Adrenal gland (tissue), 5 donors: ENCODE measurements at regions not wholly inside any gene's neighbourhood (a gene's known extent, or its start where the extent isn't known, plus 50 kb on each side); places are given as distances from the start of the nearest gene placed in this dataset.

Source experiments
- CTCF ChIP-seq, 6 experiments: fragments of 450-650 bp in 4 of 6; fragments of 200-600 bp in 2 of 6; sonication (generic) in 1 of 6; IDR thresholded peaks; 1 replicate in 5 of 6; 2 replicates in 1 of 6; pipeline versions ENCODE4 v1.5.1 to v1.8.0; 2016 to 2021; ENCODE audit warnings: antibody characterized with exemption in 6 of 6, mild to moderate bottlenecking in 2 of 6, moderate library complexity in 1 of 6
- POLR2A ChIP-seq, 2 donors: fragments of 450-650 bp; IDR thresholded peaks; one replicate each; pipeline ENCODE4 v1.6.1; 2017; ENCODE audit warnings: antibody characterized with exemption in 2 of 2, mild to moderate bottlenecking in 2 of 2, moderate library complexity in 1 of 2
- donor health status: DM: no; HTN: no; CAD: no.

GRCh38 chr5:23703940-23704855 is 196.8 kb downstream of the PRDM9 start:
- TF ChIP-seq POLR2A (IDR thresholded peaks at IDR 0.05) (no peak), CTCF (IDR thresholded peaks at IDR 0.05) (no peak)
